ELR (cell line): ENCODE measurements at regions not wholly inside any gene's neighbourhood (a gene's known extent, or its start where the extent isn't known, plus 50 kb on each side); places are given as distances from the start of the nearest gene placed in this dataset.
"Not testable (repeated sequence)": the region's sequence is repeated elsewhere in the genome, so short reads cannot be mapped to it uniquely, and the experiment has no call there.

Source experiments
- DNase-seq: peaks from one replicate; pipeline ENCODE4 v3.0.0-alpha.2; 2015; ENCODE audit warnings: low read depth

DNA sequence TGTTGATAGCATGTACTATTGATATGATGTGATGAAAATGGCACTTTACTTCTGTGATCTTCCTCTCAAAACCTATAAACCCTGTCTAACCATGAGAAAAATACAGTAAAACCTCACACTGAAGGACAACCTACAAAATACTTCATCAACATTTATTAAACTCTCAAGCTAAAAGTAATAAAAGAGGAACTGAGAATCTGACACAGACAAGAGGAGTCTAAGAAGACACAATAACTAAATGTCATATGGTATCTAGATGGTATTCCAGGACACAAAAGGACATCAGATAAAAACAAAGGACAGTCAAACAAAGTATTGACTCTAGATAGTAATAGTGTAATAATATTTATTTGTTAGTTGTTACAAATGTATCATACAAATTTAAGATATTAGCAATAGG is 655.3 kb downstream of the SH3BGRL start:
- DNase-seq = no peak

- DNase-seq = no peak
Observed at GRCh38 chrX:81866873-81867272, 665.0 kb downstream of the SH3BGRL start.

DNA sequence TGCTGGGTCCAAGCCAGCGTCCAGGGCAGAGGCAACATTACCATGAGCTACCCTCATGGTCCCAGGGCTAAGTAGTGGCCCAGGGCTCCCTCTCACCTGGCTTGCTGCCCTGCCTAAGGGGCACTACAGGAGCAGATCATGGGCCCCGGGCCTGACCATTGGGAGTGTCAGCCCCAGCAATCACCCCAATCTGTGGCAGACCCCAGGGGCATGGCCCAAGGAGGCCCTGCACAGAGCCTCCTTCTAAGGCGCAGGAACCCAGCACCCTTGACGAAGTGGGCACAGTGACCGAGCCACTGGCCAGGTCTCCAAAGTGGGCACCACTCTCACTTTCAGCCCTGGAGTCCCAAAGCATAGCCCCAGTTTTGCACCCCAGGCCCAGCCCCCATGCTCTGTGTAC is 667.1 kb downstream of the SH3BGRL start:
- DNase-seq = no peak

- no peak for DNase-seq
Observed at GRCh38 chrX:81874807-81875206, 672.9 kb downstream of the SH3BGRL start.

DNA sequence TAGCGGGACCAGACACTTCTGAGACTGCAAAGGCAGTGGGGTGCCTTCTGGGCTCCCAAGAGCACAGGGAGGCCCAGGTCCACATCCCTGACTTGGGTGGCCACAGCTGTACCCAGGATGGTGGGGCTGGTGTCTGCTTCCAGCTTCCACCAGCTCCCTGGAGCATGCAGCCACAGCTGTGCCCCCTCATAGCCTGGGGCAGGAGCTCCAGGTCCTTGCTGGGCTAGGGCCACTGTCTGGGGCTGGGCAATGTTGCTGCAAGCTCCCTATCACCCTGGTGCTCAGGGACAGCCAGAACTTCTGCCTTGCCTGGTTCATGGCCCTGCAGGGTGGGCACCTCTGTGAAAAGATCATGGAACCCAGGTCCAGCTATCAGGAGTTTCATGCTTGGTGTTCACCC is 673.9 kb downstream of the SH3BGRL start:
- DNase-seq = no peak

- DNase-seq = no peak
Observed at GRCh38 chrX:81876437-81876836, 674.5 kb downstream of the SH3BGRL start.

DNA sequence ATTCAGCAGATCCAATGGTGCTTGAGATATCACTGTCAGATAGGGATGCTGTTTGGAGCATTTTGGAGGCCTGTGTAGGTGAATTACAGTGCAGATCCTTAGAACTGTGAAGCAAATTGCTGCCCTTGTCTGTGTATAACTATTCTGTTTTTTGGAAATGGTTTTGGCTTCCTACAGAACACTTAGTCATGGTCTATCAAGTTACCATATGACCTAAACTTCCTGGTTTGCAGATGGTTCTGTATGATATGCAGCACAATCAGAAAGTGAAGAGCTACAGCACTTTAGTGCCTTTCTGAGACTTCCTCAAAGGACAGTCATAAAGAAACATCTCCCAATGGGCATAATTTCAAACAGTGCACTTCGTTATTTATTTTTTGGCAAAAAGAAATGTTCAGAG is 688.6 kb downstream of the SH3BGRL start:
- DNase-seq = no peak

DNA sequence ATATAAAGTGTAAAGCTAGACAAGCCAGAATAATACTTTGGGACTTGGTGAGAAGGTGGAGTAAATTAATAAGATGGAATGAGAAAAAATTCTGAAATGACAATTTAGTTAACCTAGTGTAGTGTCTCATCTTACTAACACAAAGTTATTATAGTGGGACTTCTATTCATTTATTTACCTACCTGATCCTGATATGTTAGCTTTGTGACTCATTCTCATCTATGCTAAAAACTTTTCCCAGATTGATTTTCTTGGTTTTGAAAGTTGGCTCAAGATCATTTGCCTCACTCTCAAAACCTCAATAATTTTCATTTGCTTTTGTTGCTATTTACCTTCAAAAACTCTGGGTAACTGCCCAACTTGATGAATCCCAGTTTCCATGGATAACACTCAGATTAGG is 698.6 kb downstream of the SH3BGRL start:
- no peak for DNase-seq

GRCh38 chrX:81925812-81926211 is 723.9 kb downstream of the SH3BGRL start:
- DNase-seq = no peak

- not testable (repeated sequence) for DNase-seq
Observed at GRCh38 chrX:81945911-81946310, 744.0 kb downstream of the SH3BGRL start.

GRCh38 chrX:81957318-81957717 is 755.4 kb downstream of the SH3BGRL start:
- DNase-seq = no peak

- DNase-seq = peak; percentile 0
Observed at GRCh38 chrX:81957900-81958545, 756.1 kb downstream of the SH3BGRL start.

- DNase-seq = no peak
Observed at GRCh38 chrX:81959964-81960363, 758.1 kb downstream of the SH3BGRL start.

DNA sequence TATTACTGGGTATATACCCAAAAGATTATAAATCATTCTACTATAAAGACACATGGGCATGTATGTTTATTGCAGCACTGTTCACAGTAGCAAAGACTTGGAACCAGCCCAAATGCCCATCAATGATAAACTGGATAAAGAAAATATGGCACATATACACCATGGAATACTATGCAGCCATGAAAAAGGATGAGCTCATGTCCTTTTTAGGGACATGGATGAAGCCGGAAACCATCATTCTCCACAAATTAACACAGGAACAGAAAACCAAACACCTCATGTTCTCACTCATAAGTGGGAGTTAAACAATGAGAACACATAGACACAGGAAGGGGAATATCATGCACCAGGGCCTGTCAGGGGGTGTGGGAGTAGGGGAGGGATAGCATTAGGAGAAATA is 772.5 kb downstream of the SH3BGRL start:
- DNase-seq = not testable (repeated sequence)

DNA sequence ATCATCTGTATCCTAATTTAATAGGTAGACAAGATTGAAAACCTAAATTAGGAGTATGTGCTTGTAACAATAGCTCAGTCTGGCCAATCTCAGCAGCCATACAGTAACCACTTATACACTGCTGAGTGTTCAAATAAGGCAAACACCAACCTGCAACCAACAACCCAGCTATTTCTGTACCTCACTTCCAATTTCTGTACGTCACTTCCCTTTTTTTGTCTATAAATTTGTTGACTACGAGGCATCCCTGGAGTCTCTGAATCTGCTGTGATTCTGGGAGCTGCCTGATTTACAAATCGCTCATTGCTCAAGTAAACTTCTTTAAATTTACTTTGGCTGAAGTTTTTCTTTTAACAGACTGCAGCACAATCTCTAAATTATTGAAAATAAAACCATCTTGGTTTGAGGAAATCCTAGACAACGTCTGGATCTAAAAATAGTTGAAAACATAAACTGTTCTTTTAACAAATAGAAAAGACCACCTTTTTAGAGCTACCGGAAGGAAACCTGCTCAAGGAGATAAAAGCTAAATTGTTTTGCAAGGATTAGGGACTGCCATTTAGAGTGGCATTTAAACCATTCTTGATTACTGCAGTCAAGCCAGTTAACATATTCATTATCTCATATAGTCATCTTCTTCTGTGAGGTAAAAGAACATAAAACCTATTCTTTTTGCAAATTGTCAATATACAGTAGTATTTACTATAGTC is 778.1 kb downstream of the SH3BGRL start:
- DNase-seq = no peak

DNA sequence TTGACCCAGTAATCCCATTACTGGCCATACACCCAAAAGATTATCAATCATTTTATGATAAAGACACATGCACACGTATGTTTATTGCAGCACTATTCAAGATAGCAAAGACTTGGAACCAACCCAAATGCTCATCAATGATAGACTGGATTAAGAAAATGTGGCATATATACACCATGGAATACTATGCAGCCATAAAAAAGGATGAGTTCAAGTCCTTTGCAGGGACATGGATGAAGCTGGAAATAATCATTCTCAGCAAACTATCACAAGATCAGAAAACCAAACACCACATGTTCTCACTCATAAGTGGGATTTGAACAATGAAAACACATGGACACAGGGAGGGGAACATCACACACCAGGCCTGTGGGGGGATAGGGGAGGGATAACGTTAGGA is 785.3 kb downstream of the SH3BGRL start:
- DNase-seq = not testable (repeated sequence)

- no peak for DNase-seq
Observed at GRCh38 chrX:81996166-81996565, 794.3 kb downstream of the SH3BGRL start.

GRCh38 chrX:82029571-82030218 is 827.8 kb downstream of the SH3BGRL start:
- DNase-seq = no peak

DNA sequence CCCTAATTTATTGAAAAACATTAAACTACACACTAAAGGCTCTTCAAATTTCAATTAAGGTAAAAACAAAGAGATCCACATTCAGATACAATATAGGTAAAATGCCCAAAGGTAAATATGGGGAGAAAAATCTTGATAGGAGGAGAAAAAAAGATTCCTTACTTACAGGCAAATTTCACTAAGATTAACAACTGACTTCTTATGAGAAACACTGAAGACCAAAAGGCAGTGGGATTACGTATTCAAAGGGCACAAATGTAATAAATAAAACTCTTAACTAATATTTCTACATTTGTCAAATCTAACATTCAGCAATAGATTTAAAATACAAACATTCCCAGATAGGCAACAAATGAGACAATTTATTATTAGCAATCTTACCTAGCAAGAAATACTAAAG is 829.3 kb downstream of the SH3BGRL start:
- no peak for DNase-seq

DNA sequence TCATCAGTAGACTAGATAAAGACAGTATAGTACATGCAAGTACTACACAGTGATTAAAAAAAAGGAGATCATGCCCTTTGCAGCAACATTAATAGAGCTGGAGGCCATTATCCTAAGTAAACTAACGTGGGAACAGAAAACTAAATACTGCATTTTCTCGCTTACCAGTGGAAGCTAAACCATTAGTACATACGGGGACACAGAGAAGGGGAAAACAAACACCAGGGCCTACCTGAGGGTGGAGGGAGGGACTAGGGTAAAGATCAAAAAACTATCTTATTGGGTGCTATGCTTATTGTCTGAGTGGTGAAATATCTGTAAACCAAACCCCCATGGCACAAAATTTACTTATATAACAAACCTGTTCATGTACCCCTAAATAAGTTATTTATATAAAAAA is 836.9 kb downstream of the SH3BGRL start:
- DNase-seq = no peak

- no peak for DNase-seq
Observed at GRCh38 chrX:82041034-82041433, 839.1 kb downstream of the SH3BGRL start.

- no peak for DNase-seq
Observed at GRCh38 chrX:82058728-82059127, 856.8 kb downstream of the SH3BGRL start.

DNA sequence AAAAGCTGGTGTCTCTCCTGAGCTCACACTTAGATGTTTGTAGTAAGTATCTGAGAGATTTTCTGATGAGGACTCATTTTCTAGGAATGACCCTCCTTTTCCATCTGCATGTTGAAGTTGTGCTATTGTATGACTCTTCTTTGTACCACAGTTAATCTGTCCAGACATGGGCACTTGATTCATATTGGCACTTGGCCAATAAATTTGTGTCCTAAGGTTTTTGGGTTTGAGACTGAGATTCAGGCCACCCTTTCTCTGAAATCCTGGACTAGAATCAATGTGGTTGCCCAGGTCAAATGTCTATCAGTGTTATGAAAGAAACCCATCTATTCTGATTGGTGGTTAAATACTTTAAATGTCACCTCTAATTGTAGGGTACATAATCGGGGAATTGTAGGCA is 869.0 kb downstream of the SH3BGRL start:
- DNase-seq = no peak
